ENCODE measurements at regions not wholly inside any gene's neighbourhood (a gene's known extent, or its start where the extent isn't known, plus 50 kb on each side); places are given as distances from the start of the nearest gene placed in this dataset.
"Not testable (repeated sequence)": the region's sequence is repeated elsewhere in the genome, so short reads cannot be mapped to it uniquely, and the experiment has no call there.

GRCh38 chr7:9919-10318, 182.5 kb upstream of the FAM20C start:
- in situ Hi-C loops (cut with MboI; ENCODE audit: low sequenced_read_pairs); H3K4me3 ChIP-seq (ENCODE audit: insufficient read depth, low read depth, low read length); H3K56ac ChIP-seq (ENCODE audit: extremely low read depth, insufficient read depth, low read length); intact Hi-C loops (cut with micrococcal nuclease); H3K4me2 ChIP-seq (ENCODE audit: low read depth, low read length); H2AK5ac ChIP-seq (ENCODE audit: low read depth, low read length); H4K20me1 ChIP-seq (ENCODE audit: insufficient read depth, low read length); H3K79me1 ChIP-seq (ENCODE audit: low read depth in 1 of 2, low read length in 2 of 2); H2BK120ac ChIP-seq (ENCODE audit: low read depth, low read length); POLR2A ChIA-PET (ENCODE audit: unreplicated experiment); H3K14ac ChIP-seq (replicated peaks; ENCODE audit: low read depth, low read length); H4K5ac ChIP-seq (ENCODE audit: low read depth, low read length); H3K9me3 ChIP-seq (ENCODE audit: control insufficient read depth, insufficient read depth, low read length); DNase-seq; H4K8ac ChIP-seq (ENCODE audit: low read depth in 2 of 2, low read length in 2 of 2); H3K9me1 ChIP-seq (ENCODE audit: insufficient read depth, low read length); H3K36me3 ChIP-seq (ENCODE audit: control insufficient read depth, insufficient read depth, low read length); H2AK9ac ChIP-seq (replicated peaks; ENCODE audit: low read depth, low read length, poor library complexity); H3K9ac ChIP-seq (ENCODE audit: low read depth, low read length); H3K23ac ChIP-seq (ENCODE audit: low read depth, low read length); H3K18ac ChIP-seq (ENCODE audit: low read depth, low read length); H2BK15ac ChIP-seq (ENCODE audit: low read depth, low read length); H2BK20ac ChIP-seq (ENCODE audit: low read depth, low read length); CTCF ChIA-PET; BruUV-seq (replicated peaks); H3K4me1 ChIP-seq (ENCODE audit: control insufficient read depth, insufficient read depth, low read length); dilution Hi-C loops (cut with HindIII; ENCODE audit: low sequenced_read_pairs, unreplicated experiment); H2AFZ ChIP-seq (replicated peaks; ENCODE audit: low read length, poor library complexity); H3K4ac ChIP-seq (ENCODE audit: low read depth, low read length); H4K91ac ChIP-seq (ENCODE audit: insufficient read depth, low read depth, low read length); ATAC-seq (ENCODE audit: low read depth); H3K27ac ChIP-seq (ENCODE audit: insufficient read depth, low read length); H3K27me3 ChIP-seq (ENCODE audit: control insufficient read depth, insufficient read depth, low read length): not testable (repeated sequence)
- H2BK5ac ChIP-seq (ENCODE audit: low read depth, low read length, poor library complexity, severe bottlenecking) = peak overlapping the region; percentile 5
- no CpG with 5 or more reads among the region's 1 CpG for WGBS, 2 experiments (ENCODE audit: extremely low coverage in 2 of 2, insufficient read length in 1 of 2)

- H3K56ac ChIP-seq (ENCODE audit: extremely low read depth, insufficient read depth, low read length); H3K27ac ChIP-seq (ENCODE audit: insufficient read depth, low read length); H4K5ac ChIP-seq (ENCODE audit: low read depth, low read length); H2AK9ac ChIP-seq (replicated peaks; ENCODE audit: low read depth, low read length, poor library complexity); CTCF ChIA-PET; H3K9me1 ChIP-seq (ENCODE audit: insufficient read depth, low read length); intact Hi-C loops (cut with micrococcal nuclease); H3K9me3 ChIP-seq (ENCODE audit: control insufficient read depth, insufficient read depth, low read length); H2BK15ac ChIP-seq (ENCODE audit: low read depth, low read length); H3K4ac ChIP-seq (ENCODE audit: low read depth, low read length); POLR2A ChIA-PET (ENCODE audit: unreplicated experiment); H3K4me2 ChIP-seq (ENCODE audit: low read depth, low read length); H3K4me1 ChIP-seq (ENCODE audit: control insufficient read depth, insufficient read depth, low read length); H2BK120ac ChIP-seq (ENCODE audit: low read depth, low read length); dilution Hi-C loops (cut with HindIII; ENCODE audit: low sequenced_read_pairs, unreplicated experiment); H2AFZ ChIP-seq (replicated peaks; ENCODE audit: low read length, poor library complexity); H3K14ac ChIP-seq (replicated peaks; ENCODE audit: low read depth, low read length); H3K36me3 ChIP-seq (ENCODE audit: control insufficient read depth, insufficient read depth, low read length); H3K18ac ChIP-seq (ENCODE audit: low read depth, low read length); H3K4me3 ChIP-seq (ENCODE audit: insufficient read depth, low read depth, low read length); BruUV-seq (replicated peaks); H2BK20ac ChIP-seq (ENCODE audit: low read depth, low read length); H3K27me3 ChIP-seq (ENCODE audit: control insufficient read depth, insufficient read depth, low read length); DNase-seq; H4K91ac ChIP-seq (ENCODE audit: insufficient read depth, low read depth, low read length); H3K79me1 ChIP-seq (ENCODE audit: low read depth in 1 of 2, low read length in 2 of 2); H2AK5ac ChIP-seq (ENCODE audit: low read depth, low read length); H3K23ac ChIP-seq (ENCODE audit: low read depth, low read length); ATAC-seq (ENCODE audit: low read depth); H4K20me1 ChIP-seq (ENCODE audit: insufficient read depth, low read length); in situ Hi-C loops (cut with MboI; ENCODE audit: low sequenced_read_pairs); H4K8ac ChIP-seq (ENCODE audit: low read depth in 2 of 2, low read length in 2 of 2); H2BK5ac ChIP-seq (ENCODE audit: low read depth, low read length, poor library complexity, severe bottlenecking); H3K9ac ChIP-seq (ENCODE audit: low read depth, low read length): not testable (repeated sequence)
- no CpG with 5 or more reads among the region's 20 CpGs for WGBS, 2 experiments (ENCODE audit: extremely low coverage in 2 of 2, insufficient read length in 1 of 2)
Observed at GRCh38 chr7:32565-33280, 159.6 kb upstream of the FAM20C start.

All from IMR-90 (cell line).